GM12892 (cell line): ENCODE measurements at regions not wholly inside any gene's neighbourhood (a gene's known extent, or its start where the extent isn't known, plus 50 kb on each side); places are given as distances from the start of the nearest gene placed in this dataset.

Experiments
- POLR2A ChIP-seq: IDR thresholded peaks from 2 replicates; pipeline ENCODE4 v1.6.1; 2011; ENCODE audit warnings: low read depth, low read length, control low read depth
- POLR2AphosphoS5 ChIP-seq: IDR thresholded peaks from 2 replicates; pipeline ENCODE4 v1.6.1; 2011; ENCODE audit warnings: low read depth, low read length, control low read depth
- TAF1 ChIP-seq: IDR thresholded peaks from 2 replicates; pipeline ENCODE4 v1.6.1; 2011; ENCODE audit warnings: low read depth, mild to moderate bottlenecking, control low read depth, low read length, borderline replicate concordance

- TF ChIP-seq POLR2A = no peak
- TF ChIP-seq TAF1 = no peak
- no peak for TF ChIP-seq POLR2AphosphoS5
Measured at GRCh38 chr2:212919238-212919637, 232.2 kb downstream of the IKZF2 start.
